MM.1S (cell line): ENCODE measurements at regions not wholly inside any gene's neighbourhood (a gene's known extent, or its start where the extent isn't known, plus 50 kb on each side); places are given as distances from the start of the nearest gene placed in this dataset.

Experiments used
- DNase-seq: peaks from one replicate; pipeline ENCODE4 v3.0.0-alpha.2; 2015
- H2AFZ ChIP-seq: fragments of 300-600 bp; sonication (generic); 2 replicates; pipeline ENCODE4 v1.6.0; 2016; ENCODE audit warnings: antibody characterized with exemption, low read length
- H3F3A ChIP-seq: fragments of 300-600 bp; sonication (generic); 2 replicates; pipeline ENCODE4 v1.6.1; 2016; ENCODE audit warnings: mild to moderate bottlenecking, antibody characterized with exemption, low read length, moderate library complexity, mixed read lengths; ENCODE audit not compliant: insufficient read depth
- H3K27ac ChIP-seq: fragments of 300-600 bp; sonication (generic); 2 replicates; pipeline ENCODE4 v1.5.1; 2016; ENCODE audit warnings: mild to moderate bottlenecking, low read length
- H3K27me3 ChIP-seq: fragments of 300-600 bp; sonication (generic); replicated peaks from 2 replicates; pipeline ENCODE4 v1.6.0; 2016; ENCODE audit warnings: low read length; ENCODE audit not compliant: insufficient read depth
- H3K36me3 ChIP-seq: fragments of 300-600 bp; sonication (generic); replicated peaks from 2 replicates; pipeline ENCODE4 v1.6.1; 2016; ENCODE audit warnings: mild to moderate bottlenecking, low read length, mixed read lengths; ENCODE audit not compliant: insufficient read depth
- H3K4me1 ChIP-seq: fragments of 300-600 bp; sonication (generic); 2 replicates; pipeline ENCODE4 v1.6.1; 2016; ENCODE audit warnings: low read length, mixed read lengths
- H3K4me2 ChIP-seq: fragments of 300-600 bp; sonication (generic); 2 replicates; pipeline ENCODE4 v1.6.0; 2016; ENCODE audit warnings: low read depth, low read length
- H3K4me3 ChIP-seq: fragments of 300-600 bp; sonication (generic); 2 replicates; pipeline ENCODE4 v1.5.1; 2016; ENCODE audit warnings: low read length, mixed read lengths
- H3K79me2 ChIP-seq: fragments of 300-600 bp; sonication (generic); 2 replicates; pipeline ENCODE4 v1.6.1; 2016; ENCODE audit warnings: mixed run types, low read length, mixed read lengths
- H3K9ac ChIP-seq: fragments of 300-600 bp; sonication (generic); 2 replicates; pipeline ENCODE4 v1.6.1; 2016; ENCODE audit warnings: low read length, mixed read lengths
- H3K9me2 ChIP-seq: fragments of 300-600 bp; sonication (generic); replicated peaks from 2 replicates; pipeline ENCODE4 v1.6.1; 2016; ENCODE audit warnings: mild to moderate bottlenecking, low read length, mixed read lengths; ENCODE audit not compliant: insufficient read depth
- H3K9me3 ChIP-seq: fragments of 300-600 bp; sonication (generic); replicated peaks from 2 replicates; pipeline ENCODE4 v1.6.1; 2016; ENCODE audit warnings: mild to moderate bottlenecking, low read length, mixed read lengths; ENCODE audit not compliant: insufficient read depth
- H4K20me1 ChIP-seq: fragments of 300-600 bp; sonication (generic); 2 replicates; pipeline ENCODE4 v1.6.1; 2016; ENCODE audit warnings: mild to moderate bottlenecking, low read length, moderate library complexity, mixed read lengths; ENCODE audit not compliant: insufficient read depth
- CTCF ChIP-seq: fragments of 300-600 bp; sonication (generic); IDR thresholded peaks from 2 replicates; pipeline ENCODE4 v1.5.1; 2016; ENCODE audit warnings: antibody characterized with exemption, low read length, mixed read lengths
- EZH2 ChIP-seq: fragments of 300-600 bp; sonication (generic); optimal IDR thresholded peaks from 2 replicates; pipeline ENCODE3; 2017; ENCODE audit warnings: low read depth, mild to moderate bottlenecking, antibody characterized with exemption, low read length, mixed read lengths
- EZH2phosphoT487 ChIP-seq: fragments of 300-600 bp; sonication (generic); IDR thresholded peaks from 2 replicates; pipeline ENCODE4 v1.6.1; 2018; ENCODE audit warnings: antibody characterized with exemption, low read length

GRCh38 chr7:63073286-63073685 lies 925.4 kb upstream of the ZNF722 start:
- H3K9ac ChIP-seq: no peak overlapping the region
- H3K4me1 ChIP-seq: no peaks in the 10 kb centered on the region
- DNase-seq: no peak
- H3K27ac ChIP-seq: no peak overlapping the region
- no peak overlapping the region for H3K4me2 ChIP-seq
- no peaks in the 10 kb centered on the region for H4K20me1 ChIP-seq
- TF ChIP-seq EZH2 (no peak), EZH2phosphoT487 (no peak), CTCF (no peak)
- no peaks in the 10 kb centered on the region for H3K9me2 ChIP-seq
- H3K27me3 ChIP-seq: no peaks in the 10 kb centered on the region
- no peaks in the 10 kb centered on the region for H3F3A ChIP-seq
- H3K4me3 ChIP-seq: no peak overlapping the region
- H2AFZ ChIP-seq: no peak overlapping the region
- H3K36me3 ChIP-seq: no peaks in the 10 kb centered on the region
- H3K9me3 ChIP-seq: no peaks in the 10 kb centered on the region
- no peaks in the 10 kb centered on the region for H3K79me2 ChIP-seq

- no peaks in the 10 kb centered on the region for H3K9me3 ChIP-seq
- TF ChIP-seq EZH2 (no peak), CTCF (no peak), EZH2phosphoT487 (no peak)
Measured at GRCh38 chr7:63073736-63074135, 924.9 kb upstream of the ZNF722 start.

GRCh38 chr7:63077841-63078240 lies 920.8 kb upstream of the ZNF722 start:
- Histone ChIP-seq H3K9me2 (no peaks in the 10 kb centered on the region), H3F3A (no peaks in the 10 kb centered on the region), H3K79me2 (no peaks in the 10 kb centered on the region), H3K4me1 (no peaks in the 10 kb centered on the region), H3K27me3 (no peaks in the 10 kb centered on the region), H3K27ac (no peak overlapping the region), H3K9ac (no peak overlapping the region), H3K9me3 (no peaks in the 10 kb centered on the region), H3K4me3 (no peak overlapping the region), H4K20me1 (no peaks in the 10 kb centered on the region), H3K4me2 (no peak overlapping the region), H2AFZ (no peak overlapping the region), H3K36me3 (no peaks in the 10 kb centered on the region)
- no peak for DNase-seq
- TF ChIP-seq CTCF (no peak), EZH2phosphoT487 (no peak), EZH2 (no peak)

More at GRCh38 chr7:63073736-63074135, 924.9 kb upstream of the ZNF722 start:
- H3F3A ChIP-seq: no peaks in the 10 kb centered on the region
- no peaks in the 10 kb centered on the region for H3K27me3 ChIP-seq
- H3K9me2 ChIP-seq: no peaks in the 10 kb centered on the region
- no peaks in the 10 kb centered on the region for H4K20me1 ChIP-seq
- no peaks in the 10 kb centered on the region for H3K4me1 ChIP-seq
- no peak overlapping the region for H3K4me2 ChIP-seq
- no peak overlapping the region for H3K9ac ChIP-seq
- no peaks in the 10 kb centered on the region for H3K36me3 ChIP-seq
- H3K4me3 ChIP-seq: no peak overlapping the region
- no peaks in the 10 kb centered on the region for H3K79me2 ChIP-seq
- no peak for DNase-seq
- H2AFZ ChIP-seq: no peak overlapping the region
- no peak overlapping the region for H3K27ac ChIP-seq
